ENCODE measurements at regions not wholly inside any gene's neighbourhood (a gene's known extent, or its start where the extent isn't known, plus 50 kb on each side); places are given as distances from the start of the nearest gene placed in this dataset.

DNA sequence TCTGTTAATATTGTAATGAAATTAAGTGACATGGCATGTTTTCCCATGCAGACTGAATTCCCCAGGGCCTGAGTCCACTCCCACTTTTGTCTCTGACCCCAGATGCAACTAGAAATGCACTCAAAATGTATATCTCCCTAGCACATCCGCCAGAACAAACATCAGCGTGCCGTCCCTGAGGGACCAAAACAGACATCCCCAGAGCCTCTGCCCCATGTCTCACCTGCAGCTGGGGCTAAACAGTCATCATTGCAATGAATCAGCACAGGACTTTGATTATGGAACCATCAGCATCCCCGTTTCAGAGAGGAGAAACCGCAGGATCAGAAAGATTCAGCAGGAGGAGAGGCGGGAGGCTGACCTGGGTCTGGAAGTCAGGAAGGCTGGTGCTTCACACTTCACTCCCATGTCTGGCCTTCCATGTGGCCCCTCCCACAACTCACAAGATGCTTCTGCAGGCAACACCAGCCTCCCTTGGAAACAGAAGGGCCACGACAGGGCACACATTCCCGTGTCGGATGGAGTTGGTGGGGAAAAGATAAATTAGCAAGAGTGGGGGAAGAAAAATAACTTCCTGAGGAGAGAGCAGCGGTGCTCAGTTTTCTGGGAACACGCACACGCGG is 130.6 kb upstream of the VSTM2B start:
- DNase-seq, result no peak
- 24% methylated on average over 13 of the region's 13 CpGs for WGBS (ENCODE audit: low lambda C conversion rate)
- Histone ChIP-seq H3K36me3 (replicated peaks in 1 of 2; ENCODE audit: control insufficient read depth in 1 of 2, insufficient read depth in 2 of 2, low read length in 1 of 2) (no peaks in the 10 kb centered on the region), H3K9me3 (no peaks in the 10 kb centered on the region), H3F3A (replicated peaks; ENCODE audit: insufficient read depth) (no peaks in the 10 kb centered on the region), H2AFZ (ENCODE audit: low read depth) (no peak overlapping the region), H3K9me2 (no peaks in the 10 kb centered on the region), H3K79me2 (ENCODE audit: insufficient read depth) (no peaks in the 10 kb centered on the region), H3K27me3 (ENCODE audit: insufficient read depth) (peaks cover 11% of the 10 kb centered on the region), H3K4me1 (ENCODE audit: control insufficient read depth in 1 of 2, insufficient read depth in 2 of 2, low read depth in 1 of 2, low read length in 1 of 2) (no peaks in the 10 kb centered on the region; a peak in 1 of 4 replicates), H3K4me3 (ENCODE audit: low read depth in 2 of 2, low read length in 1 of 2) (no peak overlapping the region), H3K9ac (no peak overlapping the region), H3K4me2 (no peak overlapping the region), H4K20me1 (ENCODE audit: insufficient read depth) (no peaks in the 10 kb centered on the region), H3K27ac (ENCODE audit: low read depth in 2 of 2, low read length in 1 of 2) (no peak overlapping the region)
- ChIA-PET POLR2A (no interaction called here), CTCF (no interaction called here)
- TF ChIP-seq, protein P1, sequence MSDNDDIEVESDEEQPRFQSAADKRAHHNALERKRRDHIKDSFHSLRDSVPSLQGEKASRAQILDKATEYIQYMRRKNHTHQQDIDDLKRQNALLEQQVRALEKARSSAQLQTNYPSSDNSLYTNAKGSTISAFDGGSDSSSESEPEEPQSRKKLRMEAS (IDR thresholded peaks at IDR 0.05; ENCODE audit: low read depth), result no peak
- TF ChIP-seq ELF1 (IDR thresholded peaks at IDR 0.05), result no peak
- TF ChIP-seq, protein P2, sequence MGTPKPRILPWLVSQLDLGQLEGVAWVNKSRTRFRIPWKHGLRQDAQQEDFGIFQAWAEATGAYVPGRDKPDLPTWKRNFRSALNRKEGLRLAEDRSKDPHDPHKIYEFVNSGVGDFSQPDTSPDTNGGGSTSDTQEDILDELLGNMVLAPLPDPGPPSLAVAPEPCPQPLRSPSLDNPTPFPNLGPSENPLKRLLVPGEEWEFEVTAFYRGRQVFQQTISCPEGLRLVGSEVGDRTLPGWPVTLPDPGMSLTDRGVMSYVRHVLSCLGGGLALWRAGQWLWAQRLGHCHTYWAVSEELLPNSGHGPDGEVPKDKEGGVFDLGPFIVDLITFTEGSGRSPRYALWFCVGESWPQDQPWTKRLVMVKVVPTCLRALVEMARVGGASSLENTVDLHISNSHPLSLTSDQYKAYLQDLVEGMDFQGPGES (IDR thresholded peaks at IDR 0.05; ENCODE audit: low read depth, low read length), result no peak
- no peak for TF ChIP-seq NFIC (IDR thresholded peaks at IDR 0.05; ENCODE audit: borderline replicate concordance)
- TF ChIP-seq SIN3A (IDR thresholded peaks at IDR 0.05; ENCODE audit: borderline replicate concordance, low read depth, low read length), result no peak
- no peak for TF ChIP-seq TAF1 (IDR thresholded peaks at IDR 0.05; ENCODE audit: borderline replicate concordance, low read depth, low read length)
- TF ChIP-seq, protein P3, sequence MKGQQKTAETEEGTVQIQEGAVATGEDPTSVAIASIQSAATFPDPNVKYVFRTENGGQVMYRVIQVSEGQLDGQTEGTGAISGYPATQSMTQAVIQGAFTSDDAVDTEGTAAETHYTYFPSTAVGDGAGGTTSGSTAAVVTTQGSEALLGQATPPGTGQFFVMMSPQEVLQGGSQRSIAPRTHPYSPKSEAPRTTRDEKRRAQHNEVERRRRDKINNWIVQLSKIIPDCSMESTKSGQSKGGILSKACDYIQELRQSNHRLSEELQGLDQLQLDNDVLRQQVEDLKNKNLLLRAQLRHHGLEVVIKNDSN (IDR thresholded peaks at IDR 0.05; ENCODE audit: borderline replicate concordance, low read depth), result no peak
- no peak for TF ChIP-seq MXI1 (IDR thresholded peaks at IDR 0.05; ENCODE audit: low read depth, low read length)
- TF ChIP-seq TCF12 (IDR thresholded peaks at IDR 0.05), result no peak
- TF ChIP-seq, protein P4, sequence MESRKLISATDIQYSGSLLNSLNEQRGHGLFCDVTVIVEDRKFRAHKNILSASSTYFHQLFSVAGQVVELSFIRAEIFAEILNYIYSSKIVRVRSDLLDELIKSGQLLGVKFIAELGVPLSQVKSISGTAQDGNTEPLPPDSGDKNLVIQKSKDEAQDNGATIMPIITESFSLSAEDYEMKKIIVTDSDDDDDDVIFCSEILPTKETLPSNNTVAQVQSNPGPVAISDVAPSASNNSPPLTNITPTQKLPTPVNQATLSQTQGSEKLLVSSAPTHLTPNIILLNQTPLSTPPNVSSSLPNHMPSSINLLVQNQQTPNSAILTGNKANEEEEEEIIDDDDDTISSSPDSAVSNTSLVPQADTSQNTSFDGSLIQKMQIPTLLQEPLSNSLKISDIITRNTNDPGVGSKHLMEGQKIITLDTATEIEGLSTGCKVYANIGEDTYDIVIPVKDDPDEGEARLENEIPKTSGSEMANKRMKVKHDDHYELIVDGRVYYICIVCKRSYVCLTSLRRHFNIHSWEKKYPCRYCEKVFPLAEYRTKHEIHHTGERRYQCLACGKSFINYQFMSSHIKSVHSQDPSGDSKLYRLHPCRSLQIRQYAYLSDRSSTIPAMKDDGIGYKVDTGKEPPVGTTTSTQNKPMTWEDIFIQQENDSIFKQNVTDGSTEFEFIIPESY (IDR thresholded peaks at IDR 0.05; ENCODE audit: borderline replicate concordance, low read depth), result no peak

DNA sequence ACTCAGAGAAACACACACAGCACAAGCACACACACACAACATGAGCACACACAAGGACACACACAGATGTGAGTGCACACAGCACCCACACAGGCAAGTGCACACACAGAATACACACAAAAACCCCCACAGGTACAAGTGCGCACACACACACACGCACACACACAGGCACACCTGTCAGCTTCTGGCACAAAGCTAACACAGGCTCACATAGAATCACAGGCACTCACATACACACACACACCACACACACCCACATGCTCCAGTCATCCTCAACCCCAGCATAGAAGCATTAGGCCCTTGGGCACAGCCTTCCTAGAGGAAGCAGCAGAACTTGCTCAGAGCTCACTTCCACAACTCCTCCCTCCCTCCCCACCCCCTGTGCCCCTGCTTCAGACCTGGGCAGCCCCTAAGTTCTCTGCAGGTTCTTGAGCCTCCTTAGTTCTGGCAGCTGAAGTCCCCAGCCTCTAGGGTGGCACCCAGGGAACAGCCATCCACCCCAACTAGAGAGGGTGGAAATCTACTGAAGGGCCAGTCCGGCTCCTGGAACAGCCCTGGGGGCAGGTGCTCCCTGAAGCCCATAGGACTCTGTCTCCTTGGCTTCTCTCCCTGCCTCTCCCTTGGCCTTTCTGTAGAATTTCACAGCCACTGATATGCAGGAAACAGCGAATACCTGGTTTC is 129.9 kb upstream of the VSTM2B start:
- no peak overlapping the region for H3K27ac ChIP-seq (ENCODE audit: low read depth in 2 of 2, low read length in 1 of 2)
- H3F3A ChIP-seq (replicated peaks; ENCODE audit: insufficient read depth), result no peaks in the 10 kb centered on the region
- peaks cover 12% of the 10 kb centered on the region for H3K27me3 ChIP-seq (ENCODE audit: insufficient read depth)
- H3K9me2 ChIP-seq, result no peaks in the 10 kb centered on the region
- no peak overlapping the region for H3K4me3 ChIP-seq (ENCODE audit: low read depth in 2 of 2, low read length in 1 of 2)
- H4K20me1 ChIP-seq (ENCODE audit: insufficient read depth), result no peaks in the 10 kb centered on the region
- 37% methylated on average over 3 of the region's 4 CpGs for WGBS (ENCODE audit: low lambda C conversion rate)
- DNase-seq, result no peak
- ChIA-PET POLR2A (no interaction called here), CTCF (no interaction called here)
- H3K9ac ChIP-seq, result no peak overlapping the region
- no peaks in the 10 kb centered on the region for H3K36me3 ChIP-seq (replicated peaks in 1 of 2; ENCODE audit: control insufficient read depth in 1 of 2, insufficient read depth in 2 of 2, low read length in 1 of 2)
- H3K4me1 ChIP-seq (ENCODE audit: control insufficient read depth in 1 of 2, insufficient read depth in 2 of 2, low read depth in 1 of 2, low read length in 1 of 2), result no peaks in the 10 kb centered on the region; a peak in 1 of 4 replicates
- no peaks in the 10 kb centered on the region for H3K9me3 ChIP-seq
- H3K79me2 ChIP-seq (ENCODE audit: insufficient read depth), result no peaks in the 10 kb centered on the region
- H2AFZ ChIP-seq (ENCODE audit: low read depth), result no peak overlapping the region
- H3K4me2 ChIP-seq, result no peak overlapping the region
- TF ChIP-seq, protein P3 (IDR thresholded peaks at IDR 0.05; ENCODE audit: borderline replicate concordance, low read depth), result no peak
- TF ChIP-seq, protein P5, sequence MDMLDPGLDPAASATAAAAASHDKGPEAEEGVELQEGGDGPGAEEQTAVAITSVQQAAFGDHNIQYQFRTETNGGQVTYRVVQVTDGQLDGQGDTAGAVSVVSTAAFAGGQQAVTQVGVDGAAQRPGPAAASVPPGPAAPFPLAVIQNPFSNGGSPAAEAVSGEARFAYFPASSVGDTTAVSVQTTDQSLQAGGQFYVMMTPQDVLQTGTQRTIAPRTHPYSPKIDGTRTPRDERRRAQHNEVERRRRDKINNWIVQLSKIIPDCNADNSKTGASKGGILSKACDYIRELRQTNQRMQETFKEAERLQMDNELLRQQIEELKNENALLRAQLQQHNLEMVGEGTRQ (IDR thresholded peaks at IDR 0.05; ENCODE audit: borderline replicate concordance, low read depth, low read length), result no peak
- TF ChIP-seq NRF1 (IDR thresholded peaks at IDR 0.05; ENCODE audit: low read depth, low read length) (no peak), RFX5 (IDR thresholded peaks at IDR 0.05; ENCODE audit: low read length) (no peak), RXRA (IDR thresholded peaks at IDR 0.05; ENCODE audit: borderline replicate concordance, low read depth) (no peak), RAD21 (IDR thresholded peaks at IDR 0.05; ENCODE audit: low read length) (no peak), POLR2AphosphoS5 (IDR thresholded peaks at IDR 0.05; ENCODE audit: low read depth, low read length) (no peak)
- TF ChIP-seq, protein P4 (IDR thresholded peaks at IDR 0.05; ENCODE audit: borderline replicate concordance, low read depth), result no peak
- TF ChIP-seq, protein P6, sequence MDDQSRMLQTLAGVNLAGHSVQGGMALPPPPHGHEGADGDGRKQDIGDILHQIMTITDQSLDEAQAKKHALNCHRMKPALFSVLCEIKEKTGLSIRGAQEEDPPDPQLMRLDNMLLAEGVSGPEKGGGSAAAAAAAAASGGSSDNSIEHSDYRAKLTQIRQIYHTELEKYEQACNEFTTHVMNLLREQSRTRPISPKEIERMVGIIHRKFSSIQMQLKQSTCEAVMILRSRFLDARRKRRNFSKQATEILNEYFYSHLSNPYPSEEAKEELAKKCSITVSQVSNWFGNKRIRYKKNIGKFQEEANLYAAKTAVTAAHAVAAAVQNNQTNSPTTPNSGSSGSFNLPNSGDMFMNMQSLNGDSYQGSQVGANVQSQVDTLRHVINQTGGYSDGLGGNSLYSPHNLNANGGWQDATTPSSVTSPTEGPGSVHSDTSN (IDR thresholded peaks at IDR 0.05), result no peak

All from SK-N-SH (cell line).